DOHH2 (cell line): ENCODE measurements at regions not wholly inside any gene's neighbourhood (a gene's known extent, or its start where the extent isn't known, plus 50 kb on each side); places are given as distances from the start of the nearest gene placed in this dataset.

Experiments used
- EZH2phosphoT487 ChIP-seq: fragments of 200-600 bp; sonication (generic); IDR thresholded peaks from 2 replicates; pipeline ENCODE4 v1.6.1; 2017; ENCODE audit warnings: borderline replicate concordance, mild to moderate bottlenecking, antibody characterized with exemption, low read length, moderate library complexity, mixed read lengths
- TF ChIP-seq, protein P1 (sequence below): fragments of 200-600 bp; sonication (generic); IDR thresholded peaks from one replicate; pipeline ENCODE4 v1.5.1; 2014; ENCODE audit warnings: antibody characterized with exemption, mild to moderate bottlenecking, low read depth, low read length; ENCODE audit not compliant: poor library complexity, severe bottlenecking

DNA sequence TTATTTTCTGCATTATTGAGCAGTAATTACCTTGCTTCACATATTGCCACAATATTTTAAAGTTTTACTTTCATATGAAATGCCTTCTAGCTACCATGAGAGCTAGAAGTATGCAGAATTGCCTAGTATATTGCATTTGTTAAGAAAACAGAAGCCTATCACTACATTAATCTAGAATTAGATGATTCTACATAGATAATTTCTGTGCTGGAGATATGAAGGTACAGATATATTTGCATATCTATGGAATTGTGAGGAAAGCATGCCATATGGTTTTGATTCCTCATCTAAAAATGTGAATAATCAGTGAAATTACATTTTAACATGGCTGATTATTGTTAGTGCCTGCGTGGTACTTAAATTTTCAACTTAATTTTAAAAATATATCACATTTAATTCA lies 1418.3 kb downstream of the NCAM2 start:
- TF ChIP-seq, protein P1, sequence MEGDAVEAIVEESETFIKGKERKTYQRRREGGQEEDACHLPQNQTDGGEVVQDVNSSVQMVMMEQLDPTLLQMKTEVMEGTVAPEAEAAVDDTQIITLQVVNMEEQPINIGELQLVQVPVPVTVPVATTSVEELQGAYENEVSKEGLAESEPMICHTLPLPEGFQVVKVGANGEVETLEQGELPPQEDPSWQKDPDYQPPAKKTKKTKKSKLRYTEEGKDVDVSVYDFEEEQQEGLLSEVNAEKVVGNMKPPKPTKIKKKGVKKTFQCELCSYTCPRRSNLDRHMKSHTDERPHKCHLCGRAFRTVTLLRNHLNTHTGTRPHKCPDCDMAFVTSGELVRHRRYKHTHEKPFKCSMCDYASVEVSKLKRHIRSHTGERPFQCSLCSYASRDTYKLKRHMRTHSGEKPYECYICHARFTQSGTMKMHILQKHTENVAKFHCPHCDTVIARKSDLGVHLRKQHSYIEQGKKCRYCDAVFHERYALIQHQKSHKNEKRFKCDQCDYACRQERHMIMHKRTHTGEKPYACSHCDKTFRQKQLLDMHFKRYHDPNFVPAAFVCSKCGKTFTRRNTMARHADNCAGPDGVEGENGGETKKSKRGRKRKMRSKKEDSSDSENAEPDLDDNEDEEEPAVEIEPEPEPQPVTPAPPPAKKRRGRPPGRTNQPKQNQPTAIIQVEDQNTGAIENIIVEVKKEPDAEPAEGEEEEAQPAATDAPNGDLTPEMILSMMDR: no peak
- no peak for TF ChIP-seq EZH2phosphoT487
